ENCODE measurements at regions not wholly inside any gene's neighbourhood (a gene's known extent, or its start where the extent isn't known, plus 50 kb on each side); places are given as distances from the start of the nearest gene placed in this dataset.

GRCh38 chr3:69568951-69569350, 170.3 kb upstream of the MITF start:
- no peak for DNase-seq (ENCODE audit: low spot score)
- CTCF ChIA-PET = no interaction called here
- POLR2A ChIA-PET = no interaction called here
- Mint-ChIP-seq H3K27ac (no peak overlapping the region), H3K9me3 (no peaks in the 10 kb centered on the region; the same call in 1 of the 2 replicates), H3K27me3 (ENCODE audit: low read depth) (no peaks in the 10 kb centered on the region), H3K4me1 (peaks cover 10% of the 10 kb centered on the region), H3K4me3 (no peak overlapping the region), H3K36me3 (no peaks in the 10 kb centered on the region)
- ATAC-seq = no peak
- no peak for TF ChIP-seq FOXP1 (CRISPR knock-in tag; IDR thresholded peaks at IDR 0.05; ENCODE audit: borderline replicate concordance)
- TF ChIP-seq ZNF423 (CRISPR knock-in tag; IDR thresholded peaks at IDR 0.05) = no peak
- no peak for TF ChIP-seq OVOL2 (CRISPR knock-in tag; IDR thresholded peaks at IDR 0.05; ENCODE audit: borderline replicate concordance)
- TF ChIP-seq NR3C1 (CRISPR knock-in tag; conservative IDR thresholded peaks at IDR 0.05; ENCODE audit: low read depth) = no peak
- TF ChIP-seq IRF1 (CRISPR knock-in tag; IDR thresholded peaks at IDR 0.05) = no peak
- TF ChIP-seq MYBL2 (CRISPR knock-in tag; IDR thresholded peaks at IDR 0.05) = no peak
- no peak for TF ChIP-seq FOXJ3 (CRISPR knock-in tag; IDR thresholded peaks at IDR 0.05; ENCODE audit: borderline replicate concordance)
- no peak for TF ChIP-seq ZNF219 (CRISPR knock-in tag; IDR thresholded peaks at IDR 0.05; ENCODE audit: borderline replicate concordance)

GRCh38 chr3:69568458-69568857, 170.8 kb upstream of the MITF start:
- ChIA-PET POLR2A (no interaction called here), CTCF (no interaction called here)
- Mint-ChIP-seq H3K27me3 (ENCODE audit: low read depth) (no peaks in the 10 kb centered on the region), H3K36me3 (no peaks in the 10 kb centered on the region), H3K4me3 (no peak overlapping the region), H3K9me3 (no peaks in the 10 kb centered on the region; the same call in 1 of the 2 replicates), H3K4me1 (peaks cover 10% of the 10 kb centered on the region), H3K27ac (no peak overlapping the region)
- ATAC-seq = no peak
- no peak for TF ChIP-seq GABPB1 (CRISPR knock-in tag; IDR thresholded peaks at IDR 0.05)
- no peak for TF ChIP-seq E2F4 (CRISPR knock-in tag; IDR thresholded peaks at IDR 0.05; ENCODE audit: borderline replicate concordance, low read depth)
- TF ChIP-seq CBFB (CRISPR knock-in tag; IDR thresholded peaks at IDR 0.05; ENCODE audit: low read depth) = no peak
- TF ChIP-seq ZNF281 (CRISPR knock-in tag; IDR thresholded peaks at IDR 0.05) = no peak
- TF ChIP-seq RELA (CRISPR knock-in tag; IDR thresholded peaks at IDR 0.05; ENCODE audit: borderline replicate concordance) = no peak
- no peak for DNase-seq (ENCODE audit: low spot score)

- POLR2A ChIA-PET = no interaction called here
- Mint-ChIP-seq H3K9me3 (no peaks in the 10 kb centered on the region; the same call in 1 of the 2 replicates), H3K27ac (no peak overlapping the region), H3K27me3 (ENCODE audit: low read depth) (no peaks in the 10 kb centered on the region), H3K36me3 (no peaks in the 10 kb centered on the region), H3K4me1 (peaks cover 10% of the 10 kb centered on the region), H3K4me3 (no peak overlapping the region)
- DNase-seq (ENCODE audit: low spot score) = no peak
- ATAC-seq = no peak
- CTCF ChIA-PET = no interaction called here
- TF ChIP-seq AFF4 (CRISPR knock-in tag; IDR thresholded peaks at IDR 0.05; ENCODE audit: borderline replicate concordance) (no peak), ARID4B (CRISPR knock-in tag; IDR thresholded peaks at IDR 0.05; ENCODE audit: borderline replicate concordance) (no peak), ZNF425 (CRISPR knock-in tag; conservative IDR thresholded peaks at IDR 0.05) (no peak)
Measured at GRCh38 chr3:69567710-69568052, 171.6 kb upstream of the MITF start.

Data from WTC11 (cell line).